ENCODE measurements at regions not wholly inside any gene's neighbourhood (a gene's known extent, or its start where the extent isn't known, plus 50 kb on each side); places are given as distances from the start of the nearest gene placed in this dataset.

- in situ Hi-C loops (cut with HindIII; ENCODE audit: low sequenced_read_pairs) = loop anchor here (25.0 kb wide), 1 partner anchor 147 kb away; the partner anchor contains the start of genes MECR and PTPRU
- no peak for DNase-seq (ENCODE audit: low spot score)
Observed at GRCh38 chr1:29383746-29384371, 147.5 kb downstream of the PTPRU start.

- no peak for DNase-seq (ENCODE audit: low spot score)
- in situ Hi-C loops (cut with HindIII; ENCODE audit: low sequenced_read_pairs) = loop anchor here (25.0 kb wide), 1 partner anchor 146 kb away; the partner anchor contains the start of genes MECR and PTPRU
Observed at GRCh38 chr1:29382851-29383745, 146.8 kb downstream of the PTPRU start.

- in situ Hi-C loops (cut with HindIII; ENCODE audit: low sequenced_read_pairs) = loop anchor here (25.0 kb wide), 1 partner anchor 144 kb away; the partner anchor contains the start of genes MECR and PTPRU
- no peak for DNase-seq (ENCODE audit: low spot score)
Observed at GRCh38 chr1:29381426-29381825, 145.1 kb downstream of the PTPRU start.

- in situ Hi-C loops (cut with HindIII; ENCODE audit: low sequenced_read_pairs) = loop anchor here (25.0 kb wide), 1 partner anchor 143 kb away; the partner anchor contains the start of genes MECR and PTPRU
- no peak for DNase-seq (ENCODE audit: low spot score)
Observed at GRCh38 chr1:29380532-29380931, 144.2 kb downstream of the PTPRU start.

- no peak for DNase-seq (ENCODE audit: low spot score)
- in situ Hi-C loops (cut with HindIII; ENCODE audit: low sequenced_read_pairs) = loop anchor here (25.0 kb wide), 1 partner anchor 142 kb away; the partner anchor contains the start of genes MECR and PTPRU
Observed at GRCh38 chr1:29379443-29380073, 143.2 kb downstream of the PTPRU start.
